ACC112 (cell line): ENCODE measurements at regions not wholly inside any gene's neighbourhood (a gene's known extent, or its start where the extent isn't known, plus 50 kb on each side); places are given as distances from the start of the nearest gene placed in this dataset.

Source experiments
- H2AFZ ChIP-seq: fragments of 200-600 bp; sonication (generic); one replicate; pipeline ENCODE4 v1.6.0; 2017; ENCODE audit warnings: antibody characterized with exemption, low read length; ENCODE audit not compliant: unreplicated experiment
- H3K27ac ChIP-seq: fragments of 200-600 bp; sonication (generic); 2 replicates; pipeline ENCODE4 v1.5.1; 2014; ENCODE audit warnings: low read depth, mild to moderate bottlenecking, antibody characterized with exemption, low read length, moderate library complexity
- H3K27me3 ChIP-seq: fragments of 200-600 bp; sonication (generic); 2 replicates; pipeline ENCODE4 v1.6.1; 2014; ENCODE audit warnings: mild to moderate bottlenecking, antibody characterized with exemption, low read length, moderate library complexity, mixed read lengths; ENCODE audit not compliant: insufficient read depth
- H3K36me3 ChIP-seq: fragments of 200-600 bp; sonication (generic); 2 replicates; pipeline ENCODE4 v1.6.1; 2016; ENCODE audit warnings: mild to moderate bottlenecking, antibody characterized with exemption, low read length, moderate library complexity, mixed read lengths; ENCODE audit not compliant: insufficient read depth
- H3K4me1 ChIP-seq: fragments of 200-600 bp; sonication (generic); one replicate; pipeline ENCODE4 v1.6.1; 2016; ENCODE audit warnings: low read length, mixed read lengths; ENCODE audit not compliant: insufficient read depth, unreplicated experiment, control insufficient read depth
- H3K4me3 ChIP-seq: fragments of 200-600 bp; sonication (generic); 2 replicates; pipeline ENCODE4 v1.5.1; 2014; ENCODE audit warnings: mild to moderate bottlenecking, low read depth, low read length
- H3K79me2 ChIP-seq: fragments of 200-600 bp; sonication (generic); one replicate; pipeline ENCODE4 v1.6.0; 2016; ENCODE audit warnings: low read length; ENCODE audit not compliant: control insufficient read depth, unreplicated experiment, insufficient read depth

GRCh38 chr17:79457376-79457775, 153.5 kb downstream of the RBFOX3 start:
- H3K27me3 ChIP-seq, result no peaks in the 10 kb centered on the region
- no peaks in the 10 kb centered on the region for H3K4me1 ChIP-seq

DNA sequence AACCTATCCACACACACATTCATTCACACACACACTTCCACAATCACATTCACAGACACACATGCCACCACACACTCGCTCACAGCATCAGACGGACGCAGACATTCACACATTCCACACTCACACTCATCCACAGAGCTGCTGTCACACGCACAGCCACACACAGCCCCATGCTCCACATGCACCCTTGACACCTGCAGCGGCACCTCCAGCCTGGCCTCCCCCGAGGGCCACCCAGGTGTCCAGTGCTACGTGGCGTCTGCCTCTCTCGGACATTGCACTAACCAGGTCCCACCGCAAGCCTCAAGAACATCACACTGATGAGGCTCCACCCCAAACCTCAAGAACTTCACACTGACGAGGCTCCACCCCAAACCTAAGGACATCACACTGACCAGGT, 155.2 kb downstream of the RBFOX3 start:
- Histone ChIP-seq H3K27me3 (no peaks in the 10 kb centered on the region), H3K4me1 (no peaks in the 10 kb centered on the region), H3K27ac (no peak overlapping the region), H3K79me2 (no peaks in the 10 kb centered on the region), H3K4me3 (no peak overlapping the region), H3K36me3 (no peaks in the 10 kb centered on the region), H2AFZ (no peak overlapping the region)

More at GRCh38 chr17:79457376-79457775, 153.5 kb downstream of the RBFOX3 start:
- Histone ChIP-seq H3K36me3 (no peaks in the 10 kb centered on the region), H3K79me2 (no peaks in the 10 kb centered on the region), H2AFZ (no peak overlapping the region), H3K27ac (no peak overlapping the region), H3K4me3 (no peak overlapping the region)

GRCh38 chr17:79454826-79455225, 156.0 kb downstream of the RBFOX3 start:
- H3K27me3 ChIP-seq, result no peaks in the 10 kb centered on the region
- H3K4me1 ChIP-seq, result no peaks in the 10 kb centered on the region
- H3K4me3 ChIP-seq, result no peak overlapping the region
- no peaks in the 10 kb centered on the region for H3K36me3 ChIP-seq
- H2AFZ ChIP-seq, result no peak overlapping the region
- no peaks in the 10 kb centered on the region for H3K79me2 ChIP-seq
- no peak overlapping the region for H3K27ac ChIP-seq

GRCh38 chr17:79453481-79453880, 157.4 kb downstream of the RBFOX3 start:
- H3K27me3 ChIP-seq, result no peaks in the 10 kb centered on the region
- H2AFZ ChIP-seq, result no peak overlapping the region
- H3K4me1 ChIP-seq, result no peaks in the 10 kb centered on the region
- H3K79me2 ChIP-seq, result no peaks in the 10 kb centered on the region
- H3K27ac ChIP-seq, result no peak overlapping the region
- no peak overlapping the region for H3K4me3 ChIP-seq
- no peaks in the 10 kb centered on the region for H3K36me3 ChIP-seq

DNA sequence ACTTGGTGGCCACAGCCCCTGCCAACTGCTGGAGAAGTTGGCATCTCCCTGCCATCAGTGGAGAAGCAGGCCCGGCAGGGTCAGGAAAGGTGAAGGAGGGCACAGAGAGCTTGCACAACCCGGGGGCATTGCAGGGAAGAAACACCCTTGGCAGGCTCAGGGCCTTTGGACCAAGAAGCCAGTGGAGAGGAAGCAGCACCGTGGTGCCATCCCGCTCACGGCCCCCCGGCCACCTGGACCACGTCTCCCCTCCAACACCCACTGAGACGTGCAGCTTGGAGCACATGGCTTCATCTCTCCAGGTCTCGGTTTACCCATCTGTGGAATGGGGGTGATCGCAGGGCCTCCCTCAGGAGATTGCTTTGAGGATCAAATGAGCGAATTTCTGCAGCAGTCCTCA, 158.1 kb downstream of the RBFOX3 start:
- H3K4me3 ChIP-seq, result no peak overlapping the region
- no peaks in the 10 kb centered on the region for H3K27me3 ChIP-seq
- no peak overlapping the region for H2AFZ ChIP-seq

DNA sequence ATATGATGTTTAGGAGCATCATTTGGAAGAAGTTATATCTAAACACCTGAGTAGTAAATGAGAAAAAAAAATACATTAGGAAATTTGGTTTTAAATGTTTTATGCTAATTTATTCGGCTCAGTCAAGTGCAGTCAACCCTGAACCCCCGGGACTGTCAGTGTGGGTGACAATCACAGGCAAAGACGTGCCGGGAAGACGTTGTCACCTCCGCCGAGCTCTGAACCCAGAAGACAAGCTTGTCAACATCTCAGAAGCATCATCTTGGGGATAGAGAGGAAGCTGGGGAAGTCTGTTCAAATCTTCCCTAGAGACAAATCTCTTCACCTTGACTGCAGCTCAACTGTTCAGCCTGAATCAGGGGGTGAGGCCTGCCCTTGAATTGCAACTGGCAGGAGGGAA, 159.7 kb downstream of the RBFOX3 start:
- no peak overlapping the region for H3K4me3 ChIP-seq

More for the DNA sequence above, 158.1 kb downstream of the RBFOX3 start:
- no peaks in the 10 kb centered on the region for H3K36me3 ChIP-seq
- H3K27ac ChIP-seq, result no peak overlapping the region
- no peaks in the 10 kb centered on the region for H3K4me1 ChIP-seq
- no peaks in the 10 kb centered on the region for H3K79me2 ChIP-seq

GRCh38 chr17:79446399-79447009, 164.3 kb downstream of the RBFOX3 start:
- no peaks in the 10 kb centered on the region; the same call in 1 of the 2 replicates for H3K27me3 ChIP-seq
- H2AFZ ChIP-seq, result no peak overlapping the region
- no peak overlapping the region for H3K4me3 ChIP-seq
- H3K36me3 ChIP-seq, result no peaks in the 10 kb centered on the region
- H3K4me1 ChIP-seq, result no peaks in the 10 kb centered on the region
- no peak overlapping the region for H3K27ac ChIP-seq
- H3K79me2 ChIP-seq, result no peaks in the 10 kb centered on the region

More for the DNA sequence above, 159.7 kb downstream of the RBFOX3 start:
- Histone ChIP-seq H3K4me1 (no peaks in the 10 kb centered on the region), H3K27me3 (no peaks in the 10 kb centered on the region), H3K36me3 (no peaks in the 10 kb centered on the region), H2AFZ (no peak overlapping the region), H3K79me2 (no peaks in the 10 kb centered on the region), H3K27ac (no peak overlapping the region)

DNA sequence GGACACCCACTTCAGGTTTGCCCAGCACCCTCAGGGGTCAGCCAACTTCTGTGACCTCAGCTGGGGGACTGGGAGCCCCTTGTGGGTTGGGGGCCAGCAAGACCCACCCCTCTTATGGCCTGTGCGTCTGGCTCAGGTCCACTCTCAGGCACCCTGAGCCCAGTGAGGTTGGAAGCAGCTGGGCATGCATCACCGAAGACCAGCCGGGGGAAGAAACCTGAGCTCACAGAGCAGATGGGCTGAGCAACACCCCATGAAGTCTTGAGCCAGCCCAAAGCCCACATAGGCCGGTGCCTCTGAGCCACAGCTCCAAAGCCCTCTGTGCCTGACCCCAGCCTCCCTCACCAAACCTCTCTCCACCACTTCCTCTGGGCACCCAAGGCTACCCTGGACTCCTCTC, 166.7 kb downstream of the RBFOX3 start:
- Histone ChIP-seq H3K4me3 (no peak overlapping the region), H3K79me2 (no peaks in the 10 kb centered on the region), H3K4me1 (no peaks in the 10 kb centered on the region), H3K27me3 (peaks cover 6% of the 10 kb centered on the region), H2AFZ (no peak overlapping the region), H3K27ac (no peak overlapping the region), H3K36me3 (no peaks in the 10 kb centered on the region)

GRCh38 chr17:79443026-79443425, 167.8 kb downstream of the RBFOX3 start:
- Histone ChIP-seq H3K4me1 (no peaks in the 10 kb centered on the region), H3K27me3 (peaks cover 17% of the 10 kb centered on the region), H3K36me3 (no peaks in the 10 kb centered on the region), H3K79me2 (no peaks in the 10 kb centered on the region), H2AFZ (no peak overlapping the region), H3K4me3 (no peak overlapping the region), H3K27ac (no peak overlapping the region)

GRCh38 chr17:79441356-79442160, 169.3 kb downstream of the RBFOX3 start:
- Histone ChIP-seq H3K4me1 (no peaks in the 10 kb centered on the region), H2AFZ (no peak overlapping the region), H3K4me3 (no peak overlapping the region), H3K36me3 (no peaks in the 10 kb centered on the region), H3K79me2 (no peaks in the 10 kb centered on the region), H3K27ac (no peak overlapping the region), H3K27me3 (peaks cover 17% of the 10 kb centered on the region)

- Histone ChIP-seq H3K4me3 (no peak overlapping the region), H3K27me3 (peaks cover 21% of the 10 kb centered on the region), H3K79me2 (no peaks in the 10 kb centered on the region), H2AFZ (no peak overlapping the region), H3K4me1 (no peaks in the 10 kb centered on the region), H3K36me3 (no peaks in the 10 kb centered on the region), H3K27ac (no peak overlapping the region)
These were observed 170.6 kb downstream of the RBFOX3 start for GRCh38 chr17:79440251-79440650.
